ENCODE measurements at regions not wholly inside any gene's neighbourhood (a gene's known extent, or its start where the extent isn't known, plus 50 kb on each side); places are given as distances from the start of the nearest gene placed in this dataset.

GRCh38 chrX:38970845-38971244, 169.6 kb downstream of the MID1IP1 start:
- TF ChIP-seq POLR2A (IDR thresholded peaks at IDR 0.05; ENCODE audit: low read depth, low read length), result no peak
- no peak for TF ChIP-seq TAF1 (IDR thresholded peaks at IDR 0.05; ENCODE audit: borderline replicate concordance, low read depth, low read length)

All from GM12892 (cell line).